GM12878 (cell line): ENCODE measurements at regions not wholly inside any gene's neighbourhood (a gene's known extent, or its start where the extent isn't known, plus 50 kb on each side); places are given as distances from the start of the nearest gene placed in this dataset.
"Not testable (repeated sequence)": the region's sequence is repeated elsewhere in the genome, so short reads cannot be mapped to it uniquely, and the experiment has no call there.

Source experiments
- ATAC-seq: fragments of 200-7000 bp; cut with Tn5 transposase; 3 replicates; pipeline ENCODE4 v1.9.1; 2020; ENCODE audit warnings: mild to moderate bottlenecking, moderate library complexity
- BruUV-seq: library from RNA; stranded (reverse); fragments of 400-500 nt; replicated peaks from 2 replicates; lab custom pipeline; 2021; lab: Mats Ljungman, UMichigan
- CTCF ChIA-PET: fragments of 300-600 bp; sonication (Branson Sonifier 250); formaldehyde crosslinking; extraction: SDS; loops from one replicate; lab custom pipeline; 2021; ENCODE audit warnings: inconsistent platforms; lab: Yijun Ruan, JAX
- POLR2A ChIA-PET: fragments of 350-600 bp; formaldehyde crosslinking; extraction: SDS; loops from one replicate; lab custom pipeline; 2021; ENCODE audit warnings: inconsistent platforms; lab: Charles Lee
- RAD21 ChIA-PET: fragments of 300-600 bp; sonication (Branson Sonifier 250); formaldehyde crosslinking; loops from one replicate; lab custom pipeline; 2023; ENCODE audit warnings: antibody characterized with exemption; ENCODE audit not compliant: unreplicated experiment; lab: Charles Lee
- SMC1A ChIA-PET: fragments of 300-600 bp; sonication (Branson Sonifier 250); formaldehyde crosslinking; loops from one replicate; lab custom pipeline; 2023; ENCODE audit not compliant: unreplicated experiment, uncharacterized antibody; lab: Charles Lee
- DNase-seq: peaks from one replicate; pipeline ENCODE4 v3.0.0-alpha.2; 2011; ENCODE audit warnings: low read depth, low spot score
- FAIRE-seq: peaks from 3 replicates; lab custom pipeline; 2011; peaks lifted over from hg19 to GRCh38; lab: Jason Lieb, UNC
- H2AFZ ChIP-seq: 2 replicates; pipeline ENCODE4 v1.6.0; 2011; ENCODE audit warnings: low read depth, low read length, control low read depth; ENCODE audit not compliant: control insufficient read depth
- H3K27ac ChIP-seq: 2 replicates; pipeline ENCODE4 v1.5.1; 2011; ENCODE audit warnings: control low read depth; ENCODE audit not compliant: control insufficient read depth, insufficient read depth
- H3K27me3 ChIP-seq, 2 experiments: replicated peaks in 1 of 2; 2 replicates each; pipeline versions ENCODE4 v1.6.0 to v1.6.1; 2011; ENCODE audit warnings: low read length in 1 of 2; ENCODE audit not compliant: control insufficient read depth in 2 of 2, insufficient read depth in 2 of 2
- H3K36me3 ChIP-seq, 2 experiments: 2 replicates each; pipeline ENCODE4 v1.5.1; 2011; ENCODE audit warnings: low read length in 1 of 2; ENCODE audit not compliant: control insufficient read depth in 2 of 2, insufficient read depth in 2 of 2
- H3K4me1 ChIP-seq: 2 replicates; pipeline ENCODE4 v1.6.1; 2011; ENCODE audit warnings: mild to moderate bottlenecking, low read length, moderate library complexity, mixed read lengths; ENCODE audit not compliant: control insufficient read depth, insufficient read depth
- H3K4me2 ChIP-seq: 2 replicates; pipeline ENCODE4 v1.6.0; 2011; ENCODE audit warnings: control low read depth; ENCODE audit not compliant: control insufficient read depth, insufficient read depth
- H3K4me3 ChIP-seq: fragments of 200-600 bp; sonication (generic); 2 replicates; pipeline ENCODE4 v1.5.1; 2016
- H3K79me2 ChIP-seq: 2 replicates; pipeline ENCODE4 v1.6.0; 2011; ENCODE audit warnings: low read length; ENCODE audit not compliant: control insufficient read depth, insufficient read depth
- H3K9ac ChIP-seq: 2 replicates; pipeline ENCODE4 v1.8.0; 2011; ENCODE audit warnings: low read length, control low read depth, mixed read lengths; ENCODE audit not compliant: control insufficient read depth, insufficient read depth
- H3K9me3 ChIP-seq: replicated peaks from 3 replicates; pipeline ENCODE4 v1.5.1; 2011; ENCODE audit warnings: mild to moderate bottlenecking, low read length; ENCODE audit not compliant: control insufficient read depth, insufficient read depth
- H4K20me1 ChIP-seq: 2 replicates; pipeline ENCODE4 v1.6.0; 2011; ENCODE audit not compliant: control insufficient read depth, insufficient read depth
- WGBS: methylation state at CpG from one replicate; pipeline ENCODE4 v1.1.6; 2016; ENCODE audit warnings: low lambda C conversion rate; ENCODE audit not compliant: insufficient replicate concordance, insufficient coverage; ENCODE audit errors: missing lambda C conversion rate; 5-methylcytosine and 5-hydroxymethylcytosine counted together
- in situ Hi-C: fragments of 300-500 bp; cut with MboI; formaldehyde crosslinking; loops from 9 replicates; pipeline ENCODE4 v1.14.3; 2018; ENCODE audit warnings: mixed read lengths
- intact Hi-C: fragments of 100-400 bp; cut with micrococcal nuclease; formaldehyde crosslinking; loops from one replicate; pipeline ENCODE4 v1.14.2; 2022; ENCODE audit not compliant: unreplicated experiment
- TF ChIP-seq, protein P1 (sequence below): fragments of 450-650 bp; formaldehyde crosslinking; IDR thresholded peaks from 2 replicates; pipeline ENCODE4 v1.4.0; 2020; ENCODE audit warnings: mild to moderate bottlenecking, moderate library complexity

DNA sequence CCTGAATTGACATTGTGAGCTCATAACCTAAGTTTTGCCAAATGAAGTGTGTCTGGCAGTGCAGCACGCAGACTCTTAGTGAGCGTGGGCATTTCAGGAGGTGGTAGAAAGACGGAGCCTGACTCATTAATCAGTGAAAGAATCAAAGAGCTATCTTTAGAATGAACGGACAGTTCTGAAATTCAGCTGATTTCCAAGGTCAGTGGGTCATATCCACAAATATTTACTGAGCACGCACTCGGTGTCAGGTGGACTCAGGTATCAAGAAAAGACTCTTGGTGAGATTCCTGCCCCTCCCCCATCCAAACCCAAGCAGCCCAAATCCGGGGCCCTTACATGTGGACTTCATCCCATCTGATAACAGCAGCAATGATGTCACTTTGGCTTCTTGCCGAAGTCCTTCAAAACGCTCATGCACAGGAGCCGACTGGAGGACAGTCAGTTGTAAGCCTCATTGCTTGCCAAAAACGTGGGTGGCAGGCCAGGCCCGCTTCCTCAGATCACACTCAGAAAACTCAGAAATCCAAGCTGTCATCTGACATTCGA lies 185.8 kb downstream of the HS3ST3A1 start:
- Histone ChIP-seq H3K9me3 (no peaks in the 10 kb centered on the region; the same call in 2 of the 3 replicates), H3K36me3 (no peaks in the 10 kb centered on the region), H3K27ac (no peak overlapping the region), H4K20me1 (no peaks in the 10 kb centered on the region)
- ChIA-PET SMC1A (interaction anchor here (1.0 kb wide), 1 partner anchor 18 kb away, joined by 3 read pairs; no protein-coding TSS in a partner anchor), RAD21 (no interaction called here)
- ATAC-seq (no peak), DNase-seq (no peak)
- TF ChIP-seq, protein P1, sequence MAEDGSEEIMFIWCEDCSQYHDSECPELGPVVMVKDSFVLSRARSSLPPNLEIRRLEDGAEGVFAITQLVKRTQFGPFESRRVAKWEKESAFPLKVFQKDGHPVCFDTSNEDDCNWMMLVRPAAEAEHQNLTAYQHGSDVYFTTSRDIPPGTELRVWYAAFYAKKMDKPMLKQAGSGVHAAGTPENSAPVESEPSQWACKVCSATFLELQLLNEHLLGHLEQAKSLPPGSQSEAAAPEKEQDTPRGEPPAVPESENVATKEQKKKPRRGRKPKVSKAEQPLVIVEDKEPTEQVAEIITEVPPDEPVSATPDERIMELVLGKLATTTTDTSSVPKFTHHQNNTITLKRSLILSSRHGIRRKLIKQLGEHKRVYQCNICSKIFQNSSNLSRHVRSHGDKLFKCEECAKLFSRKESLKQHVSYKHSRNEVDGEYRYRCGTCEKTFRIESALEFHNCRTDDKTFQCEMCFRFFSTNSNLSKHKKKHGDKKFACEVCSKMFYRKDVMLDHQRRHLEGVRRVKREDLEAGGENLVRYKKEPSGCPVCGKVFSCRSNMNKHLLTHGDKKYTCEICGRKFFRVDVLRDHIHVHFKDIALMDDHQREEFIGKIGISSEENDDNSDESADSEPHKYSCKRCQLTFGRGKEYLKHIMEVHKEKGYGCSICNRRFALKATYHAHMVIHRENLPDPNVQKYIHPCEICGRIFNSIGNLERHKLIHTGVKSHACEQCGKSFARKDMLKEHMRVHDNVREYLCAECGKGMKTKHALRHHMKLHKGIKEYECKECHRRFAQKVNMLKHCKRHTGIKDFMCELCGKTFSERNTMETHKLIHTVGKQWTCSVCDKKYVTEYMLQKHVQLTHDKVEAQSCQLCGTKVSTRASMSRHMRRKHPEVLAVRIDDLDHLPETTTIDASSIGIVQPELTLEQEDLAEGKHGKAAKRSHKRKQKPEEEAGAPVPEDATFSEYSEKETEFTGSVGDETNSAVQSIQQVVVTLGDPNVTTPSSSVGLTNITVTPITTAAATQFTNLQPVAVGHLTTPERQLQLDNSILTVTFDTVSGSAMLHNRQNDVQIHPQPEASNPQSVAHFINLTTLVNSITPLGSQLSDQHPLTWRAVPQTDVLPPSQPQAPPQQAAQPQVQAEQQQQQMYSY (CRISPR knock-in tag) = no peak
- TF ChIP-seq, all 136 proteins: peak for 0
- Histone ChIP-seq H3K79me2 (no peaks in the 10 kb centered on the region), H3K4me3 (no peak overlapping the region), H3K4me1 (no peaks in the 10 kb centered on the region), H3K27me3 (no peaks in the 10 kb centered on the region), H3K9ac (no peak overlapping the region), H2AFZ (no peak overlapping the region), H3K4me2 (no peak overlapping the region)
- CTCF ChIA-PET = no interaction called here
- no TSS peak for BruUV-seq
- no peak for FAIRE-seq
- in situ Hi-C loops = no loop called here
- WGBS = 27% methylated on average over 13 of the region's 13 CpGs
- POLR2A ChIA-PET = no interaction called here
- intact Hi-C loops = no loop called here

DNA sequence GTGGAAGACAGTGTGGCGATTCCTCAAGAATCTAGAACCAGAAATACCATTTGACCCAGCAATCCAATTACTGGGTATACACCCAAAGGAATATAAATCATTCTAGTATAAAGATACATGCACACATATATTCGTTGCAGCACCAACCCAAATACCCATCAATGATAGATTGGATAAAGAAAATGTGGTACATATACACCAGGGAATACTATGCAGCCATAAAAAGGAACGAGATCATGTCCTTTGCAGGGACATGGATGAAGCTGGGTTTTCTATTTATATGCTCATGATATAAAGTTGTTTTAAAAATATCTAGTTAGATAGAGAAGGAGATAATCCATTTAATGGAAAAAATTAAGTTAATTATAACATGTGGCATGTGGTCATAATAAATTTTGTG lies 186.5 kb downstream of the HS3ST3A1 start:
- H2AFZ ChIP-seq, H3K4me3 ChIP-seq, H3K27me3 ChIP-seq, H3K9me3 ChIP-seq, intact Hi-C loops, H3K27ac ChIP-seq, in situ Hi-C loops, POLR2A ChIA-PET, BruUV-seq, H3K79me2 ChIP-seq, DNase-seq, CTCF ChIA-PET, FAIRE-seq, ATAC-seq, H3K36me3 ChIP-seq, H3K4me2 ChIP-seq, H3K9ac ChIP-seq, H3K4me1 ChIP-seq, H4K20me1 ChIP-seq, RAD21 ChIA-PET: not testable (repeated sequence)
- SMC1A ChIA-PET = interaction anchor here (1.0 kb wide), 1 partner anchor 18 kb away, joined by 3 read pairs; no protein-coding TSS in a partner anchor
- 28% methylated on average over 3 of the region's 3 CpGs for WGBS
